ENCODE measurements at regions not wholly inside any gene's neighbourhood (a gene's known extent, or its start where the extent isn't known, plus 50 kb on each side); places are given as distances from the start of the nearest gene placed in this dataset.

GRCh38 chr10:26381986-26382385, 56.2 kb upstream of the APBB1IP start:
- peaks cover 65% of the 10 kb centered on the region for H3K4me1 Mint-ChIP-seq
- H3K27me3 ChIP-seq (ENCODE audit: control insufficient read depth in 2 of 2, insufficient read depth in 2 of 2, low read length in 2 of 2) = no peaks in the 10 kb centered on the region
- DNase-seq = no peak
- no peak overlapping the region for H3K9ac ChIP-seq (ENCODE audit: insufficient read depth, low read length, poor library complexity, severe bottlenecking)
- H3K4me2 ChIP-seq (replicated peaks; ENCODE audit: extremely low read depth, low read length, poor library complexity, severe bottlenecking) = no peak overlapping the region
- H3K79me2 ChIP-seq (ENCODE audit: insufficient read depth, low read length) = no peaks in the 10 kb centered on the region
- TF ChIP-seq, protein P1, sequence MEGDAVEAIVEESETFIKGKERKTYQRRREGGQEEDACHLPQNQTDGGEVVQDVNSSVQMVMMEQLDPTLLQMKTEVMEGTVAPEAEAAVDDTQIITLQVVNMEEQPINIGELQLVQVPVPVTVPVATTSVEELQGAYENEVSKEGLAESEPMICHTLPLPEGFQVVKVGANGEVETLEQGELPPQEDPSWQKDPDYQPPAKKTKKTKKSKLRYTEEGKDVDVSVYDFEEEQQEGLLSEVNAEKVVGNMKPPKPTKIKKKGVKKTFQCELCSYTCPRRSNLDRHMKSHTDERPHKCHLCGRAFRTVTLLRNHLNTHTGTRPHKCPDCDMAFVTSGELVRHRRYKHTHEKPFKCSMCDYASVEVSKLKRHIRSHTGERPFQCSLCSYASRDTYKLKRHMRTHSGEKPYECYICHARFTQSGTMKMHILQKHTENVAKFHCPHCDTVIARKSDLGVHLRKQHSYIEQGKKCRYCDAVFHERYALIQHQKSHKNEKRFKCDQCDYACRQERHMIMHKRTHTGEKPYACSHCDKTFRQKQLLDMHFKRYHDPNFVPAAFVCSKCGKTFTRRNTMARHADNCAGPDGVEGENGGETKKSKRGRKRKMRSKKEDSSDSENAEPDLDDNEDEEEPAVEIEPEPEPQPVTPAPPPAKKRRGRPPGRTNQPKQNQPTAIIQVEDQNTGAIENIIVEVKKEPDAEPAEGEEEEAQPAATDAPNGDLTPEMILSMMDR (IDR thresholded peaks at IDR 0.05) = no peak
- H3K4me3 Mint-ChIP-seq = no peak overlapping the region
- H4K20me1 ChIP-seq (ENCODE audit: insufficient read depth, low read length) = no peaks in the 10 kb centered on the region
- WGBS (ENCODE audit: insufficient coverage) = 86% methylated on average over 1 of the region's 1 CpG
- no peaks in the 10 kb centered on the region for H3K36me3 ChIP-seq (replicated peaks in 1 of 2; ENCODE audit: control insufficient read depth in 1 of 2, insufficient read depth in 2 of 2, low read length in 2 of 2)
- H3K4me3 ChIP-seq (replicated peaks in 1 of 3; ENCODE audit: low read depth in 2 of 3, low read length in 3 of 3) = no peak overlapping the region
- H3K9me3 ChIP-seq (replicated peaks in 1 of 2; ENCODE audit: control insufficient read depth in 1 of 2, insufficient read depth in 1 of 2, low read length in 2 of 2) = no peaks in the 10 kb centered on the region
- H3K27ac ChIP-seq (ENCODE audit: low read depth in 1 of 2, low read length in 2 of 2) = no peak overlapping the region
- peaks cover 0 to 5% (median 0%) of the 10 kb centered on the region in 7 donors for H3K9me3 Mint-ChIP-seq
- intact Hi-C loops (cut with micrococcal nuclease) = loop anchor here (10.0 kb wide), 1 partner anchor 53 kb away; the partner anchor contains the start of gene APBB1IP (in 2 of the 2)
- no peaks in the 10 kb centered on the region for H3K27me3 Mint-ChIP-seq (ENCODE audit: low read depth in 3 of 3)
- peaks cover 41 to 55% of the 10 kb centered on the region in 2 donors for H3K4me1 ChIP-seq (ENCODE audit: control insufficient read depth in 1 of 2, insufficient read depth in 2 of 2, low read length in 2 of 2)
- no peak overlapping the region for H2AFZ ChIP-seq (ENCODE audit: insufficient read depth, low read depth, low read length, poor library complexity, severe bottlenecking)
- peak overlapping the region in 2 of 7 donors; percentile 28 to 58 for H3K27ac Mint-ChIP-seq
- peaks cover 0 to 4% of the 10 kb centered on the region in 2 donors for H3K36me3 Mint-ChIP-seq

DNA sequence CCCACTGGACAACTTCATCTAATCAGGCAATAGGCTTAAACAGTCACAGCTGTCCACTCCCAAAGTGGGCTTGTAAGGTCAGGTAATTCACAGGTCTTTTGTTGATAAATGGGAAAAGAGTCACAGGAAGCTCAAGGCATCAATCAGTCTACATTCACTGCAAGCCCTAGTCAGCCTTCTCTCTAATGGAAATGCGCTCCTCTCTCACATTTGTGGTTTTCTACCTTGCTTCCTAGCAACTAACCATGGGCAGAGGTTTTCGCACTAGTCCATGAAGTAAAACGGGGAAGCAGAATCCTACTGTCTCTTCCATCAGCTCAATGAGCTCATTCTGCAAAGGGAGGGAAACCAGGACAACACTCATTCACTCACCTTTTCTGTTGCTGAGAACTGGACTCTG, 53.5 kb upstream of the APBB1IP start:
- H3K4me1 ChIP-seq (ENCODE audit: control insufficient read depth in 1 of 2, insufficient read depth in 2 of 2, low read length in 2 of 2) = peaks cover 32 to 36% of the 10 kb centered on the region in 2 donors
- H2AFZ ChIP-seq (ENCODE audit: insufficient read depth, low read depth, low read length, poor library complexity, severe bottlenecking) = no peak overlapping the region
- Mint-ChIP-seq H3K4me1 (peaks cover 48% of the 10 kb centered on the region), H3K27ac (no peak overlapping the region), H3K27me3 (ENCODE audit: low read depth in 3 of 3) (no peaks in the 10 kb centered on the region), H3K36me3 (peaks cover 2 to 4% of the 10 kb centered on the region in 2 donors), H3K4me3 (no peak overlapping the region), H3K9me3 (peaks cover 0 to 6% (median 0%) of the 10 kb centered on the region in 7 donors)
- H3K79me2 ChIP-seq (ENCODE audit: insufficient read depth, low read length) = no peaks in the 10 kb centered on the region
- H3K27me3 ChIP-seq (ENCODE audit: control insufficient read depth in 2 of 2, insufficient read depth in 2 of 2, low read length in 2 of 2) = no peaks in the 10 kb centered on the region
- H4K20me1 ChIP-seq (ENCODE audit: insufficient read depth, low read length) = no peaks in the 10 kb centered on the region
- TF ChIP-seq, protein P1 (IDR thresholded peaks at IDR 0.05) = no peak
- intact Hi-C loops (cut with micrococcal nuclease) = loop anchor here (10.0 kb wide), 1 partner anchor 50 kb away; the partner anchor contains the start of gene APBB1IP (in 2 of the 2)
- no peaks in the 10 kb centered on the region for H3K36me3 ChIP-seq (replicated peaks in 1 of 2; ENCODE audit: control insufficient read depth in 1 of 2, insufficient read depth in 2 of 2, low read length in 2 of 2)
- no peaks in the 10 kb centered on the region for H3K9me3 ChIP-seq (replicated peaks in 1 of 2; ENCODE audit: control insufficient read depth in 1 of 2, insufficient read depth in 1 of 2, low read length in 2 of 2)
- no peak for DNase-seq
- no peak overlapping the region for H3K27ac ChIP-seq (ENCODE audit: low read depth in 1 of 2, low read length in 2 of 2)
- WGBS (ENCODE audit: insufficient coverage) = no CpG with 5 or more reads among the region's 3 CpGs
- H3K4me3 ChIP-seq (replicated peaks in 1 of 3; ENCODE audit: low read depth in 2 of 3, low read length in 3 of 3) = no peak overlapping the region
- H3K9ac ChIP-seq (ENCODE audit: insufficient read depth, low read length, poor library complexity, severe bottlenecking) = no peak overlapping the region
- H3K4me2 ChIP-seq (replicated peaks; ENCODE audit: extremely low read depth, low read length, poor library complexity, severe bottlenecking) = no peak overlapping the region

Measured in CD14-positive monocyte (primary cell).